ENCODE measurements at regions not wholly inside any gene's neighbourhood (a gene's known extent, or its start where the extent isn't known, plus 50 kb on each side); places are given as distances from the start of the nearest gene placed in this dataset.

DNA sequence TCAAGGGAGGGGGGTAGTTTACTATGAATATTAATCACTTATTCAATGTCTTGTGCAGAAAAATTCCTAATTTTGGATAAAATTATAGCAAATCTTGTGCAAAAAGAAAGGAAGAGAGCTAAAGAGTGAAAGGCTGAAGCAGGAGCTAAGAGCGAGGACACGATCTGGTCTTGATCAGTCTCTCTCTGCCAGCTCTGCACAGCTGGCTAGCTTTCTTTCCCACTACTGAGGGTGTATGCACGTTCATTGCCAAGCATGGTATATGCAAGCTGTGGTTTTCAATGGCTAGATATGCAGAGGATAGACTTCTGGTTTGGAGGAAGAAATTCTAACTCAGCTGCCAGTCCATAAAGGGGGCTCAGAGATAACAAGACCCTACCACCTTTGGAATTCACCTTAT is 297.3 kb downstream of the CYRIA start:
- TF ChIP-seq RAD21 (IDR thresholded peaks at IDR 0.05): no peak
- TF ChIP-seq, protein P1, sequence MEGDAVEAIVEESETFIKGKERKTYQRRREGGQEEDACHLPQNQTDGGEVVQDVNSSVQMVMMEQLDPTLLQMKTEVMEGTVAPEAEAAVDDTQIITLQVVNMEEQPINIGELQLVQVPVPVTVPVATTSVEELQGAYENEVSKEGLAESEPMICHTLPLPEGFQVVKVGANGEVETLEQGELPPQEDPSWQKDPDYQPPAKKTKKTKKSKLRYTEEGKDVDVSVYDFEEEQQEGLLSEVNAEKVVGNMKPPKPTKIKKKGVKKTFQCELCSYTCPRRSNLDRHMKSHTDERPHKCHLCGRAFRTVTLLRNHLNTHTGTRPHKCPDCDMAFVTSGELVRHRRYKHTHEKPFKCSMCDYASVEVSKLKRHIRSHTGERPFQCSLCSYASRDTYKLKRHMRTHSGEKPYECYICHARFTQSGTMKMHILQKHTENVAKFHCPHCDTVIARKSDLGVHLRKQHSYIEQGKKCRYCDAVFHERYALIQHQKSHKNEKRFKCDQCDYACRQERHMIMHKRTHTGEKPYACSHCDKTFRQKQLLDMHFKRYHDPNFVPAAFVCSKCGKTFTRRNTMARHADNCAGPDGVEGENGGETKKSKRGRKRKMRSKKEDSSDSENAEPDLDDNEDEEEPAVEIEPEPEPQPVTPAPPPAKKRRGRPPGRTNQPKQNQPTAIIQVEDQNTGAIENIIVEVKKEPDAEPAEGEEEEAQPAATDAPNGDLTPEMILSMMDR (IDR thresholded peaks at IDR 0.05; ENCODE audit: low read depth, low read length, missing input control): no peak
